Omental fat pad (tissue), 3 donors: ENCODE measurements at regions not wholly inside any gene's neighbourhood (a gene's known extent, or its start where the extent isn't known, plus 50 kb on each side); places are given as distances from the start of the nearest gene placed in this dataset.

ENCODE experiments used
- ATAC-seq: fragments of 150-250 bp; one replicate; pipeline ENCODE4 v1.9.1; 2016; ENCODE audit warnings: mild to moderate bottlenecking, moderate library complexity; ENCODE audit not compliant: low FRiP score
- DNase-seq: peaks from one replicate; pipeline ENCODE4 v3.0.0-alpha.2; 2019; ENCODE audit warnings: low spot score
- CTCF ChIP-seq, 3 donors: fragments of 450-650 bp; IDR thresholded peaks; one replicate each; pipeline ENCODE4 v1.5.1; 2016 to 2017; ENCODE audit warnings: antibody characterized with exemption in 3 of 3, mild to moderate bottlenecking in 3 of 3, moderate library complexity in 2 of 3

- ATAC-seq (no peak), DNase-seq (no peak)
- TF ChIP-seq CTCF (IDR thresholded peaks at IDR 0.05) = no peak
Measured at GRCh38 chr1:238681451-238681850, 704.9 kb upstream of the CHRM3 start.

- DNase-seq = no peak
- ATAC-seq = no peak
- TF ChIP-seq CTCF (IDR thresholded peaks at IDR 0.05) = no peak
Measured at GRCh38 chr1:238681021-238681420, 705.3 kb upstream of the CHRM3 start.

GRCh38 chr1:238677567-238677966, 708.8 kb upstream of the CHRM3 start:
- no peak for TF ChIP-seq CTCF (IDR thresholded peaks at IDR 0.05)

GRCh38 chr1:238675221-238675620, 711.1 kb upstream of the CHRM3 start:
- no peak for TF ChIP-seq CTCF (IDR thresholded peaks at IDR 0.05)
- DNase-seq = no peak
- ATAC-seq = no peak

More at GRCh38 chr1:238677567-238677966, 708.8 kb upstream of the CHRM3 start:
- no peak for DNase-seq
- ATAC-seq = no peak

GRCh38 chr1:238674316-238674715, 712.1 kb upstream of the CHRM3 start:
- DNase-seq = no peak
- no peak for TF ChIP-seq CTCF (IDR thresholded peaks at IDR 0.05)
- ATAC-seq = no peak

- TF ChIP-seq CTCF (IDR thresholded peaks at IDR 0.05) = no peak
- DNase-seq (no peak), ATAC-seq (no peak)
Measured at GRCh38 chr1:238673561-238673960, 712.8 kb upstream of the CHRM3 start.

GRCh38 chr1:238672806-238673205, 713.6 kb upstream of the CHRM3 start:
- no peak for TF ChIP-seq CTCF (IDR thresholded peaks at IDR 0.05)
- no peak for DNase-seq
- no peak for ATAC-seq
